ENCODE measurements at regions not wholly inside any gene's neighbourhood (a gene's known extent, or its start where the extent isn't known, plus 50 kb on each side); places are given as distances from the start of the nearest gene placed in this dataset.

- Histone ChIP-seq H3K27ac (ENCODE audit: control insufficient read depth, insufficient read depth, low read length) (no peak overlapping the region), H3K9me1 (ENCODE audit: control insufficient read depth, extremely low read depth, insufficient read depth, low read length) (no peaks in the 10 kb centered on the region), H3K4me3 (ENCODE audit: control insufficient read depth in 2 of 3, extremely low read depth in 1 of 3, insufficient read depth in 2 of 3, low read depth in 1 of 3, low read length in 3 of 3) (no peak overlapping the region), H3K4me2 (ENCODE audit: control insufficient read depth, extremely low read depth, insufficient read depth, low read depth, low read length) (no peak overlapping the region), H3K9ac (ENCODE audit: control insufficient read depth, extremely low read depth, insufficient read depth, low read length) (no peak overlapping the region), H3K79me2 (ENCODE audit: control insufficient read depth, insufficient read depth, low read length) (no peaks in the 10 kb centered on the region), H2AFZ (ENCODE audit: control insufficient read depth, low read length) (no peak overlapping the region), H3K9me3 (ENCODE audit: control insufficient read depth, low read depth, low read length) (no peaks in the 10 kb centered on the region), H4K20me1 (ENCODE audit: control insufficient read depth, extremely low read depth, insufficient read depth, low read length) (no peaks in the 10 kb centered on the region), H3K4me1 (ENCODE audit: control insufficient read depth, extremely low read depth, insufficient read depth, low read length) (no peaks in the 10 kb centered on the region), H3K36me3 (ENCODE audit: control insufficient read depth in 2 of 2, extremely low read depth in 1 of 2, insufficient read depth in 2 of 2, low read length in 2 of 2) (no peaks in the 10 kb centered on the region), H3K27me3 (ENCODE audit: control insufficient read depth, extremely low read depth, insufficient read depth, low read length) (no peaks in the 10 kb centered on the region)
- no peak for TF ChIP-seq CTCF (optimal IDR thresholded peaks at IDR 0.05 in 1 of 3, IDR thresholded peaks at IDR 0.05 in 1 of 3, conservative IDR thresholded peaks at IDR 0.05 in 1 of 3; ENCODE audit: extremely low read depth in 1 of 3, insufficient read depth in 2 of 3, low read length in 3 of 3)
- no peak for TF ChIP-seq EZH2 (IDR thresholded peaks at IDR 0.05; ENCODE audit: low read length)
- dilution Hi-C loops (cut with MboI; ENCODE audit: extremely low pct_ligation_motif_present, low sequenced_read_pairs): no loop called here
- DNase-seq (ENCODE audit: low read depth, low spot score): no peak
- no peak for FAIRE-seq
Measured at GRCh38 chr9:107770716-107771115, 281.1 kb upstream of the KLF4 start.

GRCh38 chr9:107768224-107768623 is 278.7 kb upstream of the KLF4 start:
- Histone ChIP-seq H3K4me3 (ENCODE audit: control insufficient read depth in 2 of 3, extremely low read depth in 1 of 3, insufficient read depth in 2 of 3, low read depth in 1 of 3, low read length in 3 of 3) (no peak overlapping the region), H2AFZ (ENCODE audit: control insufficient read depth, low read length) (no peak overlapping the region), H3K36me3 (ENCODE audit: control insufficient read depth in 2 of 2, extremely low read depth in 1 of 2, insufficient read depth in 2 of 2, low read length in 2 of 2) (no peaks in the 10 kb centered on the region), H3K9ac (ENCODE audit: control insufficient read depth, extremely low read depth, insufficient read depth, low read length) (no peak overlapping the region), H3K79me2 (ENCODE audit: control insufficient read depth, insufficient read depth, low read length) (no peaks in the 10 kb centered on the region), H3K4me1 (ENCODE audit: control insufficient read depth, extremely low read depth, insufficient read depth, low read length) (no peaks in the 10 kb centered on the region), H3K27me3 (ENCODE audit: control insufficient read depth, extremely low read depth, insufficient read depth, low read length) (no peaks in the 10 kb centered on the region), H3K9me3 (ENCODE audit: control insufficient read depth, low read depth, low read length) (no peaks in the 10 kb centered on the region), H3K9me1 (ENCODE audit: control insufficient read depth, extremely low read depth, insufficient read depth, low read length) (no peaks in the 10 kb centered on the region), H3K4me2 (ENCODE audit: control insufficient read depth, extremely low read depth, insufficient read depth, low read depth, low read length) (no peak overlapping the region), H3K27ac (ENCODE audit: control insufficient read depth, insufficient read depth, low read length) (no peak overlapping the region), H4K20me1 (ENCODE audit: control insufficient read depth, extremely low read depth, insufficient read depth, low read length) (no peaks in the 10 kb centered on the region)
- FAIRE-seq (no peak), DNase-seq (ENCODE audit: low read depth, low spot score) (no peak)
- dilution Hi-C loops (cut with MboI; ENCODE audit: extremely low pct_ligation_motif_present, low sequenced_read_pairs): no loop called here
- TF ChIP-seq EZH2 (IDR thresholded peaks at IDR 0.05; ENCODE audit: low read length): no peak
- no peak for TF ChIP-seq CTCF (optimal IDR thresholded peaks at IDR 0.05 in 1 of 3, IDR thresholded peaks at IDR 0.05 in 1 of 3, conservative IDR thresholded peaks at IDR 0.05 in 1 of 3; ENCODE audit: extremely low read depth in 1 of 3, insufficient read depth in 2 of 3, low read length in 3 of 3)

Data from keratinocyte (primary cell).